HepG2 (cell line): ENCODE measurements at regions not wholly inside any gene's neighbourhood (a gene's known extent, or its start where the extent isn't known, plus 50 kb on each side); places are given as distances from the start of the nearest gene placed in this dataset.

Experiments
- AKAP8 ChIP-seq: sonication (generic); formaldehyde crosslinking; IDR thresholded peaks from 2 replicates; pipeline ENCODE4 v1.5.1; 2020; ENCODE audit warnings: mild to moderate bottlenecking, missing genetic modification reagents
- CAMTA2 ChIP-seq: sonication (generic); formaldehyde crosslinking; IDR thresholded peaks from 2 replicates; pipeline ENCODE4 v1.4.0; 2020; ENCODE audit warnings: mild to moderate bottlenecking, missing genetic modification reagents, borderline replicate concordance
- ELF3 ChIP-seq: IDR thresholded peaks from 2 replicates; pipeline ENCODE4 v1.6.1; 2016; ENCODE audit warnings: missing genetic modification reagents, missing compliant biosample characterization
- FOXO1 ChIP-seq: sonication (generic); formaldehyde crosslinking; IDR thresholded peaks from 2 replicates; pipeline ENCODE4 v1.4.0; 2020; ENCODE audit warnings: missing genetic modification reagents
- FOXP1 ChIP-seq, 2 experiments: fragments of 450-650 bp in 1 of 2; IDR thresholded peaks; 2 replicates each; pipeline ENCODE4 v1.6.1; 2017 to 2018; ENCODE audit warnings: antibody characterized with exemption in 1 of 2
- HOXA3 ChIP-seq: sonication (generic); formaldehyde crosslinking; IDR thresholded peaks from 2 replicates; pipeline ENCODE4 v1.5.0; 2020; ENCODE audit warnings: missing genetic modification reagents
- NFE2 ChIP-seq: sonication (generic); formaldehyde crosslinking; IDR thresholded peaks from 2 replicates; pipeline ENCODE4 v1.4.0; 2020; ENCODE audit warnings: missing genetic modification reagents
- NFRKB ChIP-seq: fragments of 450-650 bp; IDR thresholded peaks from 2 replicates; pipeline ENCODE4 v1.6.1; 2017
- PHF5A ChIP-seq: IDR thresholded peaks from one replicate; pipeline ENCODE4 v1.6.1; 2018; ENCODE audit warnings: low read depth, missing genetic modification reagents; ENCODE audit not compliant: unreplicated experiment
- RXRA ChIP-seq: sonication (generic); formaldehyde crosslinking; IDR thresholded peaks from 2 replicates; pipeline ENCODE4 v1.5.1; 2020; ENCODE audit warnings: missing genetic modification reagents
- ZFP82 ChIP-seq: sonication (generic); formaldehyde crosslinking; IDR thresholded peaks from 2 replicates; pipeline ENCODE4 v1.5.1; 2020; ENCODE audit warnings: mild to moderate bottlenecking, missing genetic modification reagents, borderline replicate concordance
- ZNF335 ChIP-seq: sonication (generic); formaldehyde crosslinking; IDR thresholded peaks from 2 replicates; pipeline ENCODE4 v1.4.0; 2020; ENCODE audit warnings: missing genetic modification reagents
- ZNF724P ChIP-seq: sonication (generic); formaldehyde crosslinking; IDR thresholded peaks from 2 replicates; pipeline ENCODE4 v1.8.0; 2022; ENCODE audit warnings: missing genetic modification reagents, borderline replicate concordance
- TF ChIP-seq, protein P1 (sequence below): sonication (generic); formaldehyde crosslinking; IDR thresholded peaks from 2 replicates; pipeline ENCODE4 v1.5.1; 2020; ENCODE audit warnings: mild to moderate bottlenecking, missing genetic modification reagents, moderate library complexity
- TF ChIP-seq, protein P2 (sequence below): sonication (generic); formaldehyde crosslinking; IDR thresholded peaks from 2 replicates; pipeline ENCODE4 v1.5.0; 2020; ENCODE audit warnings: missing genetic modification reagents
- TF ChIP-seq, protein P3 (sequence below): sonication (generic); formaldehyde crosslinking; IDR thresholded peaks from 2 replicates; pipeline ENCODE4 v1.5.0; 2020; ENCODE audit warnings: mild to moderate bottlenecking, missing genetic modification reagents, borderline replicate concordance
- TF ChIP-seq, protein P4 (sequence below): sonication (generic); formaldehyde crosslinking; IDR thresholded peaks from 2 replicates; pipeline ENCODE4 v1.5.1; 2020; ENCODE audit warnings: missing genetic modification reagents, mild to moderate bottlenecking, borderline replicate concordance
- TF ChIP-seq, protein P5 (sequence below): sonication (generic); formaldehyde crosslinking; IDR thresholded peaks from 2 replicates; pipeline ENCODE4 v1.5.0; 2020; ENCODE audit warnings: missing genetic modification reagents

DNA sequence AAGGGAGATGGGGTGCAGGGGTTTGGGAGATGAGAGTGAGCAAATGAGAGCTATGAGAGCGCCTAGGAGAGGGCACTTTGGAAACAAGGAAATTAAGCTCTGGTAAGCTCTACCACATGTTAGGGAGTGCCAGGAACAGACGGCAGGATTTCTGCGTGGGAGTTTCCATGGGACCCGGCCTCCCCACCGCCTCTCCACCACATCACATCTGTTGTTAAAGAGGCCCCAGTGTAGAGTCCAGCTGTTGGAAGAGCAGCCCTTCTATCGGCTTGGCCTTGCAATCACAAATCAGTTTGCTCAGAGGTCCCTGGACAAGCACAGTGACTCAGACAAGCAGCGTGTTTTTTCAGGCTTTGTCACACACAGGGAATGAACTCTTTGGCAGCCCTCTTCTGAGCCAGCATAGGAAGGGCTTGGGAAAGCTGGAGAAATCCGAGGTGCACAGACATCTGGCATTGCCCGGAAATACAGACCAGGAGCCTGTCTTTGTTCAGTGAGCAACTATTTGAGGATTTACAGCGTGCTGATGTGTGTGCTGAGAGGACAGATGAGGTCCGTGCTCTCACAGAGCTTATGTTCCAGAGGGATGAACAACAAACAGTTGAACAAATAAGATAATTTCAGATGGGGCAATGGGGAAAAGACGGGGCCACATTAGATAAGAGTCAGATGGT is 370.6 kb upstream of the PROK2 start (continued):
- TF ChIP-seq FOXO1 (CRISPR knock-in tag) (no peak; the same call in 1 of the 2 replicates), HOXA3 (CRISPR knock-in tag) (peak; percentile 22; the same call in 1 of the 2 replicates), CAMTA2 (CRISPR knock-in tag) (no peak), FOXP1 (IDR thresholded peaks at IDR 0.05) (no peak), FOXP1 (CRISPR knock-in tag; IDR thresholded peaks at IDR 0.05) (no peak; the same call in 1 of the 2 replicates), AKAP8 (no peak), ELF3 (CRISPR knock-in tag) (peak; percentile 55; the same call in 1 of the 2 replicates), NFRKB (no peak), ZNF335 (CRISPR knock-in tag) (no peak), ZFP82 (CRISPR knock-in tag) (no peak), NFE2 (no peak), PHF5A (CRISPR knock-in tag) (no peak), RXRA (peak; percentile 32; the same call in 1 of the 2 replicates), ZNF724P (no peak)
- TF ChIP-seq, protein P1, sequence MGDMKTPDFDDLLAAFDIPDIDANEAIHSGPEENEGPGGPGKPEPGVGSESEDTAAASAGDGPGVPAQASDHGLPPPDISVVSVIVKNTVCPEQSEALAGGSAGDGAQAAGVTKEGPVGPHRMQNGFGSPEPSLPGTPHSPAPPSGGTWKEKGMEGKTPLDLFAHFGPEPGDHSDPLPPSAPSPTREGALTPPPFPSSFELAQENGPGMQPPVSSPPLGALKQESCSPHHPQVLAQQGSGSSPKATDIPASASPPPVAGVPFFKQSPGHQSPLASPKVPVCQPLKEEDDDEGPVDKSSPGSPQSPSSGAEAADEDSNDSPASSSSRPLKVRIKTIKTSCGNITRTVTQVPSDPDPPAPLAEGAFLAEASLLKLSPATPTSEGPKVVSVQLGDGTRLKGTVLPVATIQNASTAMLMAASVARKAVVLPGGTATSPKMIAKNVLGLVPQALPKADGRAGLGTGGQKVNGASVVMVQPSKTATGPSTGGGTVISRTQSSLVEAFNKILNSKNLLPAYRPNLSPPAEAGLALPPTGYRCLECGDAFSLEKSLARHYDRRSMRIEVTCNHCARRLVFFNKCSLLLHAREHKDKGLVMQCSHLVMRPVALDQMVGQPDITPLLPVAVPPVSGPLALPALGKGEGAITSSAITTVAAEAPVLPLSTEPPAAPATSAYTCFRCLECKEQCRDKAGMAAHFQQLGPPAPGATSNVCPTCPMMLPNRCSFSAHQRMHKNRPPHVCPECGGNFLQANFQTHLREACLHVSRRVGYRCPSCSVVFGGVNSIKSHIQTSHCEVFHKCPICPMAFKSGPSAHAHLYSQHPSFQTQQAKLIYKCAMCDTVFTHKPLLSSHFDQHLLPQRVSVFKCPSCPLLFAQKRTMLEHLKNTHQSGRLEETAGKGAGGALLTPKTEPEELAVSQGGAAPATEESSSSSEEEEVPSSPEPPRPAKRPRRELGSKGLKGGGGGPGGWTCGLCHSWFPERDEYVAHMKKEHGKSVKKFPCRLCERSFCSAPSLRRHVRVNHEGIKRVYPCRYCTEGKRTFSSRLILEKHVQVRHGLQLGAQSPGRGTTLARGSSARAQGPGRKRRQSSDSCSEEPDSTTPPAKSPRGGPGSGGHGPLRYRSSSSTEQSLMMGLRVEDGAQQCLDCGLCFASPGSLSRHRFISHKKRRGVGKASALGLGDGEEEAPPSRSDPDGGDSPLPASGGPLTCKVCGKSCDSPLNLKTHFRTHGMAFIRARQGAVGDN (CRISPR knock-in tag): peak; percentile 62
- TF ChIP-seq, protein P2, sequence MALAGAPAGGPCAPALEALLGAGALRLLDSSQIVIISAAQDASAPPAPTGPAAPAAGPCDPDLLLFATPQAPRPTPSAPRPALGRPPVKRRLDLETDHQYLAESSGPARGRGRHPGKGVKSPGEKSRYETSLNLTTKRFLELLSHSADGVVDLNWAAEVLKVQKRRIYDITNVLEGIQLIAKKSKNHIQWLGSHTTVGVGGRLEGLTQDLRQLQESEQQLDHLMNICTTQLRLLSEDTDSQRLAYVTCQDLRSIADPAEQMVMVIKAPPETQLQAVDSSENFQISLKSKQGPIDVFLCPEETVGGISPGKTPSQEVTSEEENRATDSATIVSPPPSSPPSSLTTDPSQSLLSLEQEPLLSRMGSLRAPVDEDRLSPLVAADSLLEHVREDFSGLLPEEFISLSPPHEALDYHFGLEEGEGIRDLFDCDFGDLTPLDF (CRISPR knock-in tag): no peak
- TF ChIP-seq, protein P3, sequence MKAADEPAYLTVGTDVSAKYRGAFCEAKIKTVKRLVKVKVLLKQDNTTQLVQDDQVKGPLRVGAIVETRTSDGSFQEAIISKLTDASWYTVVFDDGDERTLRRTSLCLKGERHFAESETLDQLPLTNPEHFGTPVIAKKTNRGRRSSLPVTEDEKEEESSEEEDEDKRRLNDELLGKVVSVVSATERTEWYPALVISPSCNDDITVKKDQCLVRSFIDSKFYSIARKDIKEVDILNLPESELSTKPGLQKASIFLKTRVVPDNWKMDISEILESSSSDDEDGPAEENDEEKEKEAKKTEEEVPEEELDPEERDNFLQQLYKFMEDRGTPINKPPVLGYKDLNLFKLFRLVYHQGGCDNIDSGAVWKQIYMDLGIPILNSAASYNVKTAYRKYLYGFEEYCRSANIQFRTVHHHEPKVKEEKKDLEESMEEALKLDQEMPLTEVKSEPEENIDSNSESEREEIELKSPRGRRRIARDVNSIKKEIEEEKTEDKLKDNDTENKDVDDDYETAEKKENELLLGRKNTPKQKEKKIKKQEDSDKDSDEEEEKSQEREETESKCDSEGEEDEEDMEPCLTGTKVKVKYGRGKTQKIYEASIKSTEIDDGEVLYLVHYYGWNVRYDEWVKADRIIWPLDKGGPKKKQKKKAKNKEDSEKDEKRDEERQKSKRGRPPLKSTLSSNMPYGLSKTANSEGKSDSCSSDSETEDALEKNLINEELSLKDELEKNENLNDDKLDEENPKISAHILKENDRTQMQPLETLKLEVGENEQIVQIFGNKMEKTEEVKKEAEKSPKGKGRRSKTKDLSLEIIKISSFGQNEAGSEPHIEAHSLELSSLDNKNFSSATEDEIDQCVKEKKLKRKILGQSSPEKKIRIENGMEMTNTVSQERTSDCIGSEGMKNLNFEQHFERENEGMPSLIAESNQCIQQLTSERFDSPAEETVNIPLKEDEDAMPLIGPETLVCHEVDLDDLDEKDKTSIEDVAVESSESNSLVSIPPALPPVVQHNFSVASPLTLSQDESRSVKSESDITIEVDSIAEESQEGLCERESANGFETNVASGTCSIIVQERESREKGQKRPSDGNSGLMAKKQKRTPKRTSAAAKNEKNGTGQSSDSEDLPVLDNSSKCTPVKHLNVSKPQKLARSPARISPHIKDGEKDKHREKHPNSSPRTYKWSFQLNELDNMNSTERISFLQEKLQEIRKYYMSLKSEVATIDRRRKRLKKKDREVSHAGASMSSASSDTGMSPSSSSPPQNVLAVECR (CRISPR knock-in tag): peak; percentile 45; the same call in 1 of the 2 replicates
- TF ChIP-seq, protein P4, sequence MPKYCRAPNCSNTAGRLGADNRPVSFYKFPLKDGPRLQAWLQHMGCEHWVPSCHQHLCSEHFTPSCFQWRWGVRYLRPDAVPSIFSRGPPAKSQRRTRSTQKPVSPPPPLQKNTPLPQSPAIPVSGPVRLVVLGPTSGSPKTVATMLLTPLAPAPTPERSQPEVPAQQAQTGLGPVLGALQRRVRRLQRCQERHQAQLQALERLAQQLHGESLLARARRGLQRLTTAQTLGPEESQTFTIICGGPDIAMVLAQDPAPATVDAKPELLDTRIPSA (CRISPR knock-in tag): no peak
- TF ChIP-seq, protein P5, sequence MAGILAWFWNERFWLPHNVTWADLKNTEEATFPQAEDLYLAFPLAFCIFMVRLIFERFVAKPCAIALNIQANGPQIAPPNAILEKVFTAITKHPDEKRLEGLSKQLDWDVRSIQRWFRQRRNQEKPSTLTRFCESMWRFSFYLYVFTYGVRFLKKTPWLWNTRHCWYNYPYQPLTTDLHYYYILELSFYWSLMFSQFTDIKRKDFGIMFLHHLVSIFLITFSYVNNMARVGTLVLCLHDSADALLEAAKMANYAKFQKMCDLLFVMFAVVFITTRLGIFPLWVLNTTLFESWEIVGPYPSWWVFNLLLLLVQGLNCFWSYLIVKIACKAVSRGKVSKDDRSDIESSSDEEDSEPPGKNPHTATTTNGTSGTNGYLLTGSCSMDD (CRISPR knock-in tag): no peak
